DND-41 (cell line): ENCODE measurements at regions not wholly inside any gene's neighbourhood (a gene's known extent, or its start where the extent isn't known, plus 50 kb on each side); places are given as distances from the start of the nearest gene placed in this dataset.

Experiments
- ATAC-seq: fragments of 200-7000 bp; cut with Tn5 transposase; 3 replicates; pipeline ENCODE4 v1.9.1; 2021; ENCODE audit warnings: low read depth; ENCODE audit not compliant: insufficient read depth
- DNase-seq: peaks from one replicate; pipeline ENCODE4 v3.0.0-alpha.2; 2020
- H2AFZ ChIP-seq: 2 replicates; pipeline ENCODE4 v1.6.0; 2012; ENCODE audit warnings: low read depth, low read length
- H3K27ac ChIP-seq: 2 replicates; pipeline ENCODE4 v1.5.1; 2012; ENCODE audit warnings: low read length, inconsistent platforms
- H3K27me3 ChIP-seq: fragments of 200-600 bp; sonication (generic); 2 replicates; pipeline ENCODE4 v1.6.0; 2012; ENCODE audit warnings: low read length, mild to moderate bottlenecking, inconsistent platforms; ENCODE audit not compliant: insufficient read depth, poor library complexity
- H3K36me3 ChIP-seq: 2 replicates; pipeline ENCODE4 v1.5.1; 2012; ENCODE audit warnings: low read length, inconsistent platforms; ENCODE audit not compliant: insufficient read depth
- H3K4me1 ChIP-seq: 2 replicates; pipeline ENCODE4 v1.5.1; 2012; ENCODE audit warnings: mild to moderate bottlenecking, low read length; ENCODE audit not compliant: insufficient read depth
- H3K4me2 ChIP-seq: 2 replicates; pipeline ENCODE4 v1.6.0; 2012; ENCODE audit warnings: mild to moderate bottlenecking, moderate library complexity, low read length, inconsistent platforms; ENCODE audit not compliant: insufficient read depth
- H3K4me3 ChIP-seq, 2 experiments: fragments of 200-600 bp in 1 of 2; shearing (Covaris generic) in 1 of 2; 2 replicates each; pipeline ENCODE4 v1.5.1; 2012 to 2016; ENCODE audit warnings: inconsistent platforms in 2 of 2, low read length in 2 of 2, mild to moderate bottlenecking in 2 of 2, low read depth in 1 of 2, moderate library complexity in 1 of 2
- H3K79me2 ChIP-seq: 2 replicates; pipeline ENCODE4 v1.6.0; 2012; ENCODE audit warnings: low read length, inconsistent platforms; ENCODE audit not compliant: insufficient read depth
- H3K9ac ChIP-seq: 2 replicates; pipeline ENCODE4 v1.6.0; 2012; ENCODE audit warnings: low read depth, mild to moderate bottlenecking, inconsistent platforms, low read length, moderate library complexity
- H3K9me3 ChIP-seq: 2 replicates; pipeline ENCODE4 v1.5.1; 2012; ENCODE audit warnings: low read length, moderate library complexity, mild to moderate bottlenecking, inconsistent platforms; ENCODE audit not compliant: insufficient read depth, severe bottlenecking
- H4K20me1 ChIP-seq: 2 replicates; pipeline ENCODE4 v1.6.0; 2012; ENCODE audit warnings: low read length; ENCODE audit not compliant: insufficient read depth
- EZH2 ChIP-seq: IDR thresholded peaks from 3 replicates; pipeline ENCODE4 v1.6.1; 2012; ENCODE audit warnings: borderline replicate concordance, low read depth, mild to moderate bottlenecking, moderate library complexity, low read length, inconsistent platforms; ENCODE audit not compliant: severe bottlenecking
- TF ChIP-seq, protein P1 (sequence below): IDR thresholded peaks from 2 replicates; pipeline ENCODE4 v1.5.1; 2012; ENCODE audit warnings: borderline replicate concordance, low read length, moderate library complexity, mild to moderate bottlenecking; ENCODE audit not compliant: poor library complexity, severe bottlenecking; ENCODE audit errors: extremely low read depth

DNA sequence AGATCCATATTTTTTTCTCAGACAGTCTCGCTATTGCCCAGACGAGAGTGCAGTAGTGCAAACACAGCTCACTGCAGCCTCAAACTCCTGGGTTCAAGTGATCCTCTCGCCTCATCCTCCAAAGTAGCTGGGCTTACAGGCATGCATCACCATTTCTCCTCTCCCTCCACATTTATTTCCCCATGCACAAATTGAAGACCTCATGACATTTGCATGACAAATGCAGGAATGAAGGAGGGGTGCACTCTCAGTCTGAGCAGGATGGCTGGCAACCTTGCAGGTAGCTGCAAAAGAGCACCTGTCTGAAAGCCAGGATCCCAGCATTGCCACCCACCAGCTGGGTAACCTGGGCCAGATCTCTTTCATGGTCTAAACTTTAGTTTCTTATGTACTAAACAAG, 111.2 kb downstream of the SH3TC2 start:
- no peak overlapping the region for H3K4me3 ChIP-seq
- H3K9me3 ChIP-seq = no peaks in the 10 kb centered on the region
- no peaks in the 10 kb centered on the region for H3K79me2 ChIP-seq
- no peak overlapping the region for H3K9ac ChIP-seq
- no peak overlapping the region for H3K27ac ChIP-seq
- H3K4me1 ChIP-seq = no peaks in the 10 kb centered on the region
- no peak overlapping the region for H2AFZ ChIP-seq
- no peak for DNase-seq
- H3K27me3 ChIP-seq = no peaks in the 10 kb centered on the region
- H3K36me3 ChIP-seq = no peaks in the 10 kb centered on the region
- no peaks in the 10 kb centered on the region for H4K20me1 ChIP-seq
- TF ChIP-seq, protein P1, sequence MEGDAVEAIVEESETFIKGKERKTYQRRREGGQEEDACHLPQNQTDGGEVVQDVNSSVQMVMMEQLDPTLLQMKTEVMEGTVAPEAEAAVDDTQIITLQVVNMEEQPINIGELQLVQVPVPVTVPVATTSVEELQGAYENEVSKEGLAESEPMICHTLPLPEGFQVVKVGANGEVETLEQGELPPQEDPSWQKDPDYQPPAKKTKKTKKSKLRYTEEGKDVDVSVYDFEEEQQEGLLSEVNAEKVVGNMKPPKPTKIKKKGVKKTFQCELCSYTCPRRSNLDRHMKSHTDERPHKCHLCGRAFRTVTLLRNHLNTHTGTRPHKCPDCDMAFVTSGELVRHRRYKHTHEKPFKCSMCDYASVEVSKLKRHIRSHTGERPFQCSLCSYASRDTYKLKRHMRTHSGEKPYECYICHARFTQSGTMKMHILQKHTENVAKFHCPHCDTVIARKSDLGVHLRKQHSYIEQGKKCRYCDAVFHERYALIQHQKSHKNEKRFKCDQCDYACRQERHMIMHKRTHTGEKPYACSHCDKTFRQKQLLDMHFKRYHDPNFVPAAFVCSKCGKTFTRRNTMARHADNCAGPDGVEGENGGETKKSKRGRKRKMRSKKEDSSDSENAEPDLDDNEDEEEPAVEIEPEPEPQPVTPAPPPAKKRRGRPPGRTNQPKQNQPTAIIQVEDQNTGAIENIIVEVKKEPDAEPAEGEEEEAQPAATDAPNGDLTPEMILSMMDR = no peak
- TF ChIP-seq EZH2 = no peak
- no peak overlapping the region for H3K4me2 ChIP-seq
- no peak for ATAC-seq

DNA sequence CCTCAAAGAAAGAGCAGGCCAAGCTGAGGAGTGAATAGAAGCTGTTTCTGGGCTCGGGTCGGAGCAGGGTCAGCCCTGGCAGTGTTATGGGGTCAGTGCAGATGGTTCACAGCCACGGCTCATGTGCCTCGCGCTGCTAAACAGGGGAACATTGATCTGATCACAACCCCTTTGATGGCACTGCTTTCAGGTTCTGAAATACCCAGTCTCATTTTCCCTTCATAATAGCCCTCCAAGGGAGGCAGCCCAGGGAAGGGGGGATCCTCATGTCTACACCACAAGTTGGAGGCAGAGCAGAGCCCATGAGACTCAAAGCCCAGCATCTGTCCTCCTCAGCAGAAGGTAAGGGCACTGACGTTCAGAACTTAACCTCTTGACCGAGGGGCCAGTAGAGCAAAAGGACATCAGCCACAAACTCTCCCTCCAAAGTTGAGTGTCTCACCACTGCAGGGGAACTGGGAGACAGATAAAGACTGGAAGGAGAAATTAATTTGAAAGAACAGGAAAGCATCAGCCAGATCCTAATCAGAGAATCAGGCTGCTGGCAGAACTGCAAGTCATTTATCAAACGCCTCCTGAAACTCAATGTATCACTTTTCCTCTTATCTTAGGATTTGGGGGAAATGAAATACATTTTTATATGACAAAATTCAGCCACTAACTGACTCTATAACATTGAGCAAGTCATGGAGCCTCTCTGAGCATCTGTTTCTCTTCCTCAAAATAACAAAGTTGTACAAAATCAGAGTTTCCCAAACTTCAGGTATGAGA, 110.6 kb downstream of the SH3TC2 start:
- Histone ChIP-seq H3K9ac (no peak overlapping the region), H3K27me3 (no peaks in the 10 kb centered on the region), H3K79me2 (no peaks in the 10 kb centered on the region), H3K36me3 (no peaks in the 10 kb centered on the region), H3K4me3 (no peak overlapping the region), H3K4me2 (no peak overlapping the region), H3K27ac (no peak overlapping the region), H4K20me1 (no peaks in the 10 kb centered on the region), H3K4me1 (no peaks in the 10 kb centered on the region), H2AFZ (no peak overlapping the region), H3K9me3 (no peaks in the 10 kb centered on the region)
- TF ChIP-seq, protein P1 = no peak
- TF ChIP-seq EZH2 = no peak
- DNase-seq = no peak
- ATAC-seq = no peak

DNA sequence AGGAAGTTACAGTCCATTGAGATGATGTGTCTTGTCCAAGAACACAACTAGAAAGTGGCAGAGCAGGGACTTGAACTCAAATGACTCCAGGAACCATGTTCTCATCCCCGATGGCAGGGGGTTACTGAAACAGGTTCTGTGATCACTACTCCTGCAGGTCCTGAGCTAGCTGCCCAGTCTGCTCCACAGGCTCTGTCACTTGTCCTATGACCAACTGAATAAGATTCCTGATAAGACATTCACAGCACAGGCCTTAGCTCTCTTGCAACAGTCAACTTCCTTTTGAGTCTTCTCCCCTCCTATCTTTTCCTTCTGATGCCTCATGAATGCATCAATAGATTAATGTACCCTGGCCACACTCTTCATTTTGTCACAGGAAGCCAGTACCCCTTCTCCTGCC, 109.2 kb downstream of the SH3TC2 start:
- Histone ChIP-seq H3K9me3 (no peaks in the 10 kb centered on the region), H3K4me1 (no peaks in the 10 kb centered on the region), H3K79me2 (no peaks in the 10 kb centered on the region), H3K4me2 (no peak overlapping the region), H4K20me1 (no peaks in the 10 kb centered on the region), H3K27ac (no peak overlapping the region), H3K27me3 (no peaks in the 10 kb centered on the region), H3K4me3 (no peak overlapping the region), H3K9ac (no peak overlapping the region), H2AFZ (no peak overlapping the region), H3K36me3 (no peaks in the 10 kb centered on the region)
- ATAC-seq (no peak), DNase-seq (no peak)
- no peak for TF ChIP-seq EZH2
